A204.1 (cell line): ENCODE measurements at regions not wholly inside any gene's neighbourhood (a gene's known extent, or its start where the extent isn't known, plus 50 kb on each side); places are given as distances from the start of the nearest gene placed in this dataset.

Experiments used
- FAIRE-seq: peaks from 2 replicates; lab custom pipeline; 2012; peaks lifted over from hg19 to GRCh38; lab: Jason Lieb, UNC

GRCh38 chr1:218582646-218583045, 237.5 kb downstream of the TGFB2 start:
- no peak for FAIRE-seq

DNA sequence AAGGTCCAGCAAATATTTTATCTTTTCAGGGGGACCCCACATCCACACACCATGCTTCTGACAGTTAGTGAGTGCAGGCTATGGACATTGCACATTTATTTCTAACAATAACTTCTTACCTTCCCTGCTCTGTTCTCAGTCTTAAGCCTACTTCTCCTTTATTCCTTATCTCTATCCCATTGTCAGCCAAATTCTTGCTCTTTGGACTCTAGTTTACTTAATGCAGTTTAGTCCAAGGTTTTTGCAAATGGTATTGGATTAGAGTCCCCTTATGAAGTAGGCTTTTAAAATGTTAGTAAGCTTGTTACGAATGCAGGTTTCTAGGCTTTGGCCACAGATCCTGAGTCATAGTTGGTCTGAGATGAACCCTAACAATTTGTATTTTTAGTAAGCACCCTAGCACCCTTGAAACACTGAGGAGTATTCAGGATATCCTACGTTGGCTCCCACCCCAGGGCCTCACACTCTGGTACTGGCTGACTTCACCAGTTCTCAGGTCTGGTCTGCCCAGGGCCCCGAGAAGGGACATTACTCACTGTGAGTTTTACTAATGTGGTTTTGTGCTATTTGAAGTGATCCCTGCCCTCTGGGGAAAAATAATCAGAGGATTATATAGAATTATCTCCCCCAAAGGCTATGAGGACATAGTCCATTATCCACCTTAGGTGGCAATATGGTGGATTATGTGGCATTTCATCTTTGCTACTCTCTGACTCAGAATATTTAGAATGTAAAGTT, 239.5 kb downstream of the TGFB2 start:
- no peak for FAIRE-seq

GRCh38 chr1:218585511-218586184, 240.5 kb downstream of the TGFB2 start:
- FAIRE-seq: no peak

GRCh38 chr1:218587900-218588299, 242.8 kb downstream of the TGFB2 start:
- FAIRE-seq: no peak

DNA sequence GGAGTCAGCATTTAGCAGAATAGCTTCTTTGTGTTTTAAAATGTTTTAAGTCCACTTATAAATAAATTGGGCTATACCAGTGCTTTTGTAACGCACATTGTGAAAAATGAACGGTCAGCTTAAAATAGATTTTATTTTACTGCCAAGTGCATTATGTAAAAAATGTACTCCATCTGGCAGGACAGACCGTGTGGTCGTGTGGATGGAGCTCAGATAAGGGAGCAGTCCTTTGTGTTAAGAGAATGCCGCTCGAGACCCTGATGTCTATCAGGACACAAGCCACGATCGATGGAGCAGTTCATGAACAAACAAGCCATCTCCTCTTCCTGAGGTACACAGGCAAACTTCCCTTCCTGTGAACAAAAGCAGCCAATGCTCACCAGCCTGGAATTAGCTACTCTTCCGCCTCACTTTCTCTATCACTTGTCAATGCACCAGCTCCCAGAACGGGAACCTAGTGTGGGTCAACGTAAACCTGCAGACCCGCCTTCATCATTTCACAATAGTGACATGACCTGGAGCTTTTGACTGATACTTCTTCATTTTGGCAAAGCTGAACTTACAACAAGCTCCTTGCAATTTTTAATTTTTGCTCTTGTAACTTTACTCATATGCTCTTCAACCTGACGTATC, 243.5 kb downstream of the TGFB2 start:
- no peak for FAIRE-seq

- no peak for FAIRE-seq
Observed at GRCh38 chr1:218589487-218589886, 244.4 kb downstream of the TGFB2 start.

GRCh38 chr1:218591966-218592365, 246.8 kb downstream of the TGFB2 start:
- FAIRE-seq: no peak

- no peak for FAIRE-seq
Observed at GRCh38 chr1:218592688-218593087, 247.6 kb downstream of the TGFB2 start.

- FAIRE-seq: no peak
Observed at GRCh38 chr1:218600968-218601367, 255.8 kb downstream of the TGFB2 start.

- FAIRE-seq: no peak
Observed at GRCh38 chr1:218604217-218604616, 259.1 kb downstream of the TGFB2 start.

- FAIRE-seq: no peak
Observed at GRCh38 chr1:218611916-218612585, 266.9 kb downstream of the TGFB2 start.

GRCh38 chr1:218613105-218613504, 268.0 kb downstream of the TGFB2 start:
- no peak for FAIRE-seq

GRCh38 chr1:218614031-218614430, 268.9 kb downstream of the TGFB2 start:
- FAIRE-seq: no peak

GRCh38 chr1:218616681-218617080, 271.5 kb downstream of the TGFB2 start:
- no peak for FAIRE-seq

GRCh38 chr1:218617986-218618385, 272.9 kb downstream of the TGFB2 start:
- no peak for FAIRE-seq

- FAIRE-seq: no peak
Observed at GRCh38 chr1:218620956-218621355, 275.8 kb downstream of the TGFB2 start.

- no peak for FAIRE-seq
Observed at GRCh38 chr1:218624052-218624451, 278.9 kb downstream of the TGFB2 start.

GRCh38 chr1:218625393-218625792, 280.3 kb downstream of the TGFB2 start:
- FAIRE-seq: no peak

DNA sequence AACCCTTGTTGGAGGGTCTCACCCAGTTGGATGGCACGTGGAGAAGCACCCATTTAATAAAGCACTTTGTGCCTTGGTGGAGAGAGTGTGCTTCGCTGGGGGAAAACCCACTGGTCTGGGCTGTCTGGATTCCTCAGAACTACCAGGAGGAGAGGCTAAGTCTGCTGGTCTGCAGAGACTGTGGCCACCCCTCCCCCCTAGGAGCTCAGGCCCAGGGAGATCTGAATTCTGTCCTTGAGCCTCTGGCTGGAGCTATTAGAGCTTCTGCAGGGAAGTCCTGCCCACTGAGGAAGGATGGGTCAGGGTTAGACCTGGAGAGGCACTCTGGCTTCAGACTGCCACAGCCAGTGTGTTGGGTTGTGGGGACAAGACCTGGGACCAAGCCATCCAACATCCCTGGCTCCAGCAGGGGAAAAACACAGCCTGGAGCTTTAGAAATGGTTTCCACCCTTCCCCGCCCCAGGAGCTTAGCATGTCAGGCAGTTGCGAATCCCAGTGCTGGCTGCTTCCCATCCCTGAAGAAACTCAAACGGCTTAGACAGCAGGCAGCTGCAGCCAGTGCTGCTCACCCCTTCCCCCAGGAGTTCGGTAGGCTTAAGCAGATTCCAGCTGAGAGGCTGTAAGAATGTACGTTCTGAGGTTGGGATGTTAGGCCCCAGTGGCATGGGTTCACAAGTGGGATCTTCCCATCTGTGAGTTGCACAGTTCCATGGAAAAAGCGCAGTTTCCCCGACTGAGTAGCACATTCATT, 288.3 kb downstream of the TGFB2 start:
- FAIRE-seq: no peak

GRCh38 chr1:218634212-218634611, 289.1 kb downstream of the TGFB2 start:
- FAIRE-seq: no peak

- FAIRE-seq: no peak
Observed at GRCh38 chr1:218636548-218636947, 291.4 kb downstream of the TGFB2 start.

DNA sequence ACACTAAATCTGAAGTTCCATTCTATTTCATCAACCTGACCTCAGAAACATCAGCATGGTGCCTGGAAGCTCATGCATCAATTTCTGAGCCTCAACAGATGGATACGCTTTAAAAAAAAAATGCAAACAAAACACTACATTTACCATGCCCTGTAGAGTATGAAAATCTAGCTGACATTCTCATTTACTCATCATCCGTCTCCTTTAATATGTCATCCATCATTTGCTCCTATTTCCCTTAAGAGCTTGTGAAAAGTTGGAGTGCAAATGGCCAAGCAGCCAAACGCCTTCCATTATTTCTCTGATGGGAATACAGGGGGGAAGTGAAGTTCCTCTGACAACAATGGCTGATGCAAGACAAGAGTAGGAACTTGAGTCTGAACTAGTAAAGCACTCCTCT, 295.0 kb downstream of the TGFB2 start:
- no peak for FAIRE-seq
